Tibial nerve (tissue), 4 donors: ENCODE measurements at regions not wholly inside any gene's neighbourhood (a gene's known extent, or its start where the extent isn't known, plus 50 kb on each side); places are given as distances from the start of the nearest gene placed in this dataset.

Experiments
- CTCF ChIP-seq, 5 experiments: fragments of 200-600 bp in 3 of 5; fragments of 450-650 bp in 2 of 5; sonication (generic) in 3 of 5; IDR thresholded peaks; one replicate each; pipeline ENCODE4 v1.5.1; 2016 to 2019; ENCODE audit warnings: antibody characterized with exemption in 5 of 5, mild to moderate bottlenecking in 3 of 5, moderate library complexity in 2 of 5
- EP300 ChIP-seq, 2 donors: sonication (generic); formaldehyde crosslinking; IDR thresholded peaks; one replicate each; pipeline ENCODE4 v1.6.1; 2017; ENCODE audit warnings: antibody characterized with exemption in 2 of 2, mild to moderate bottlenecking in 1 of 2
- POLR2A ChIP-seq, 2 donors: fragments of 450-650 bp; IDR thresholded peaks; one replicate each; pipeline ENCODE4 v1.6.1; 2017; ENCODE audit warnings: antibody characterized with exemption in 2 of 2, mild to moderate bottlenecking in 2 of 2, moderate library complexity in 2 of 2

- TF ChIP-seq CTCF (IDR thresholded peaks at IDR 0.05) = no peak
- no peak for TF ChIP-seq POLR2A (IDR thresholded peaks at IDR 0.05)
- TF ChIP-seq EP300 (IDR thresholded peaks at IDR 0.05) = no peak
Observed at GRCh38 chr14:51581017-51581881, 70.5 kb upstream of the FRMD6 start.
